ENCODE measurements at regions not wholly inside any gene's neighbourhood (a gene's known extent, or its start where the extent isn't known, plus 50 kb on each side); places are given as distances from the start of the nearest gene placed in this dataset.

DNA sequence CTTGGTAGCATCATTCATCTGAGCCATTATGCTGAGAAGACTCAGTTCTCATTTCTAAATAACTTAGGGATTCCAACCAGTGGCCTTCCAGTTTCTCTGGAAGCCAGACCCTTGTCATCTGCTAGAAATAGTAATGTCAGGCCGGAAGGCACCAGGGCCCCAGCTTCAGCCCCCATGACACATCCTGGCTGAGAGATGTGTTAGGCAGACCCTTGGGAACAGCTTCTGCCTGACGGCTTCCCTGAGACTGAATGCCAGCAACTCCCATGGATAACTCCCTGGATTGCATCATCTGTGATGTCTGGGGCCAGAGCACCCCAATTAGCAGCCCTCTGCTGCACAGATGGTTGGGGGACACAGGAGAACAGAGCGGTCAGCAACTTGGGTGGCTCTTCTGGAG is 583.5 kb upstream of the TBX3 start:
- intact Hi-C loops (cut with micrococcal nuclease): no loop called here
- H3K4me3 Mint-ChIP-seq: no peak overlapping the region
- ChIA-PET POLR2A (no interaction called here), CTCF (no interaction called here)
- no peak for ATAC-seq (ENCODE audit: low read depth)
- no peak overlapping the region for H3K27ac Mint-ChIP-seq
- TF ChIP-seq, protein P1, sequence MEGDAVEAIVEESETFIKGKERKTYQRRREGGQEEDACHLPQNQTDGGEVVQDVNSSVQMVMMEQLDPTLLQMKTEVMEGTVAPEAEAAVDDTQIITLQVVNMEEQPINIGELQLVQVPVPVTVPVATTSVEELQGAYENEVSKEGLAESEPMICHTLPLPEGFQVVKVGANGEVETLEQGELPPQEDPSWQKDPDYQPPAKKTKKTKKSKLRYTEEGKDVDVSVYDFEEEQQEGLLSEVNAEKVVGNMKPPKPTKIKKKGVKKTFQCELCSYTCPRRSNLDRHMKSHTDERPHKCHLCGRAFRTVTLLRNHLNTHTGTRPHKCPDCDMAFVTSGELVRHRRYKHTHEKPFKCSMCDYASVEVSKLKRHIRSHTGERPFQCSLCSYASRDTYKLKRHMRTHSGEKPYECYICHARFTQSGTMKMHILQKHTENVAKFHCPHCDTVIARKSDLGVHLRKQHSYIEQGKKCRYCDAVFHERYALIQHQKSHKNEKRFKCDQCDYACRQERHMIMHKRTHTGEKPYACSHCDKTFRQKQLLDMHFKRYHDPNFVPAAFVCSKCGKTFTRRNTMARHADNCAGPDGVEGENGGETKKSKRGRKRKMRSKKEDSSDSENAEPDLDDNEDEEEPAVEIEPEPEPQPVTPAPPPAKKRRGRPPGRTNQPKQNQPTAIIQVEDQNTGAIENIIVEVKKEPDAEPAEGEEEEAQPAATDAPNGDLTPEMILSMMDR (IDR thresholded peaks at IDR 0.05): no peak
- no peaks in the 10 kb centered on the region for H3K9me3 Mint-ChIP-seq
- H3K27me3 Mint-ChIP-seq: no peaks in the 10 kb centered on the region
- H3K36me3 Mint-ChIP-seq (ENCODE audit: low read depth): no peaks in the 10 kb centered on the region
- no peak for DNase-seq
- H3K4me1 Mint-ChIP-seq: no peaks in the 10 kb centered on the region

DNA sequence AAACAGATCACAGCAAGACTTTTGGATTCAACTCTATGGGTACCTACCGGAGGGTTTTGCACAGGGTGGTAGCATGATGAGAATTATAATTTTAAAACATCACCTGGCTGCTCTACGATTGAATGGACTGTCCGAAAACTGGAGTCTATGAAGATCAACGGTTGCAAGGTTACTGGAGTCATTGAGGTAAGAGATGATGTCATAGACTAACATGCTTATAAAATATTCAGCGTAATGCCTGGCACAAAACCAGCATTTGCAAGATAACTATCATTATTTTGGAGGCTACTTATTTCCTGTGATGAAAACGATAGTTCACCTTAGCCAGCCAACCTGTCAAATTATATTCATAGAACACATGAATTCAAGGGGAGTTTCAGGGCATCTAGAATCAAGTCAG is 580.6 kb upstream of the TBX3 start:
- Mint-ChIP-seq H3K4me3 (no peak overlapping the region), H3K4me1 (no peaks in the 10 kb centered on the region), H3K27ac (no peak overlapping the region), H3K9me3 (no peaks in the 10 kb centered on the region), H3K36me3 (ENCODE audit: low read depth) (no peaks in the 10 kb centered on the region), H3K27me3 (no peaks in the 10 kb centered on the region)
- DNase-seq (no peak), ATAC-seq (ENCODE audit: low read depth) (no peak)
- POLR2A ChIA-PET: no interaction called here
- CTCF ChIA-PET: no interaction called here
- TF ChIP-seq, protein P1 (IDR thresholded peaks at IDR 0.05): no peak
- intact Hi-C loops (cut with micrococcal nuclease): no loop called here

DNA sequence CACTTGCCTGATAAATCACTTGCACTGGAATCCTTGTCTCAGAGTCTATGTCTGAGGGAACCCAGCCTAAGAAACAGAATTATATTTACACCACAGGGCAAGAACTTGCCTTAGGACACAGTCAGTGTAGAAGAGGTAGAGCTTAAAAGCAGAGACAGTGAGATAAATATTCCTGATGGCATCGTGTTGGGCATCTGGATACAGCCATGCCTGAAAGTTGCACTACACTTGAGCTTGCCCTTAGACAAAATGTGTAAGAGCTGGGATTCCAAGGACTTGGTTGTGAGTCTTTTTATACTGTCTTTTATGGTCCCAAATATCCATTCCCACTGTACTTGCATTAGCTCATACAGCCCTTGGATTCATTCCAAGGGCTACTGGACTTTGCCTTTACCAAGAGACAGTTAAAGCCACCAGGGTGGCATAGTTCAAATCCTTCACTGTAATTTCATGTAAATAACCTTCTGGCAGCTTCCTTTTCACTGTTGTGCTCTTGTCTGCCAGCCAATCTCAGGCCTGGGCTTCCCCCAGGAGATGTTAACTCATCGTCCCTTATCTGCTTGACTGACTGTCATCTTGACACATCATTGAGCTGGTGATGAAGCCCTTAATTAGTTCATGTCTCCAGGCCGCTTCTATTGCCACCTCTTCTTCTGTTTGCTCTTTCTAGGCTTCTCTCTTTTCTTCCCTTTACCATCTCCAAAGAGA is 577.9 kb upstream of the TBX3 start:
- ChIA-PET CTCF (no interaction called here), POLR2A (no interaction called here)
- ATAC-seq (ENCODE audit: low read depth): no peak
- no peaks in the 10 kb centered on the region for H3K36me3 Mint-ChIP-seq (ENCODE audit: low read depth)
- intact Hi-C loops (cut with micrococcal nuclease): no loop called here
- TF ChIP-seq, protein P1 (IDR thresholded peaks at IDR 0.05): no peak
- no peak overlapping the region for H3K4me3 Mint-ChIP-seq
- no peak for DNase-seq
- H3K4me1 Mint-ChIP-seq: no peaks in the 10 kb centered on the region
- no peaks in the 10 kb centered on the region for H3K27me3 Mint-ChIP-seq
- H3K9me3 Mint-ChIP-seq: no peaks in the 10 kb centered on the region
- no peak overlapping the region for H3K27ac Mint-ChIP-seq

DNA sequence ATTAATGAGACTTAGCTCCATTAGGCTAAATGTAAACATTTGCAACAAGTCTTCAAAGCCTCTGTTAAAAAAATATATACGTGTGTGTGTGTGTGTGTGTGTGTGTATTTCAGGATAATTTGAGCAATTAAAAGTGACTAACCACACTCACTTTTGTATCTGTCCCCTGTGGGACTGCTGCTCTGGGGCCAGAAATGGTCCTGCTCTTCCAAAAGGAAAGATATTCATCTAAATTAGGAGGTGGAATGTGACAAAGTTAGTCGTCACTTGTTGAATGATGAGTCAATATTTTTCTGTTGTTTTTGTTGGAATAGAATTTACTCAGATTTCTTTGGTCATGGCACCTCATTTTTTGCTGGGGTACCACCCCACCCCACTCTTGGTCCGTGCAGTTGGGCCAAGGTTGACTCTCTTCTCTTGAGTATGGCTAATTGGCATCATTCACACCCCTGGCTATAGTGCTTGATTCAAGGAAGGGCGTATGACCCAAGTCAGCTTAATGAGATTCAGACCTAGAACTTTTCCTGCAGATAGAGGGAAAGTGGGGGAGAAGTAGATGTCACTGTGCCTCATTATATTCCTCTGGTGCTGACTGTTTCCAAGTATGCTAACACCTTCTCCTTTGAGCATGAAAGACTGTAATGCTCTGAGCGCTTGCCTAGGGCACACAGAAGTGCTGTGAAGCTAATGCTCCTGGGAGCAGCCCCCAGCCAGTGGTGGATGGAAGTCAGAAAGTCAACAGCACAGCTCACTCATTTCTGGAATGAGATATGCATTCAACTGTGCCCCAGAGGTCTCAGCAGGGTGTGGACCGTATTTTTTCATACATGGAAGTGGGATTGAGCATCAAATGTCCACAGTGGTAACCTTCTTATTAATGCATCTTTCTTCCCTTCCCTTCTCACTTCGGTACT is 577.0 kb upstream of the TBX3 start:
- no peak overlapping the region for H3K27ac Mint-ChIP-seq
- H3K9me3 Mint-ChIP-seq: no peaks in the 10 kb centered on the region
- DNase-seq (no peak), ATAC-seq (ENCODE audit: low read depth) (no peak)
- H3K36me3 Mint-ChIP-seq (ENCODE audit: low read depth): no peaks in the 10 kb centered on the region
- ChIA-PET POLR2A (no interaction called here), CTCF (no interaction called here)
- H3K27me3 Mint-ChIP-seq: no peaks in the 10 kb centered on the region
- TF ChIP-seq, protein P1 (IDR thresholded peaks at IDR 0.05): no peak
- H3K4me1 Mint-ChIP-seq: no peaks in the 10 kb centered on the region
- no peak overlapping the region for H3K4me3 Mint-ChIP-seq
- intact Hi-C loops (cut with micrococcal nuclease): no loop called here

DNA sequence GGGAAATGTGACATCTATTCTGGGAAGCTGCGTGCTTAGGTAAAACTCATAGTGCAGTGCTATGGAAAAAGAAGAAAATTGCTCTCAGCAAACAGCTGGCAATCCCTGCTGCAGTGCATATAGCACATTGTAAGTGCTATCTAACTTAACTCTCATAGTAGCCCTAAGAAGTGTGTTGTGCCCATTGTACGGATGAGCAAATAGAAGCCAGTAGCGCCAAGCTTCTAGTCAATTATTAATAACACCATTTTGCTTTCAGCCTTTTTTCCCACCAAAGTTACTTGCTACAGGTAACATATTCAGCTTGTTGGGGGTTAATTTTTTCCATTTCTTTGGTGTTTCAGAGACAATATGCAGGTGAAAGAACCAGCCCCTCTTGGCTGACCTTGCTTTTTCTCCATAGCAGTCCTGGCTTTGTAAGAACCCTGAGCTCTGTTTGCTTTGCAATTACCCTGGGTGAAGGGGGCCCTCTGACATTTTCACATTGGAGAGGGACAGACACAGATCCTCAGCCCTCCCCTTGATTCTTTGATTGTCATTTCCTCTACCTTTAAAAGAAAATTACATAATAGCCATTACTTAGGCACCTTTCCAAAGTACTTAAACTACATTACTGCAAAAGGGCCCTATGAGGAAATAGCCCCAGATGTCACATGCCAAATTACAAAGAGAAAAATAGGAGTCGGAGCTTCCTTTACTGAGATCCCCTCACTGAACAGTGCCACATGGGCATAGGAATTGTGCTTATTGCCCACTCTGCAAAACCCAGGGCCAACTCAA is 576.2 kb upstream of the TBX3 start:
- DNase-seq: no peak
- H3K27me3 Mint-ChIP-seq: no peaks in the 10 kb centered on the region
- intact Hi-C loops (cut with micrococcal nuclease): no loop called here
- no peaks in the 10 kb centered on the region for H3K36me3 Mint-ChIP-seq (ENCODE audit: low read depth)
- TF ChIP-seq, protein P1 (IDR thresholded peaks at IDR 0.05): no peak
- H3K4me1 Mint-ChIP-seq: no peaks in the 10 kb centered on the region
- POLR2A ChIA-PET: no interaction called here
- H3K27ac Mint-ChIP-seq: no peak overlapping the region
- no peaks in the 10 kb centered on the region for H3K9me3 Mint-ChIP-seq
- CTCF ChIA-PET: no interaction called here
- H3K4me3 Mint-ChIP-seq: no peak overlapping the region
- ATAC-seq (ENCODE audit: low read depth): no peak

Data from activated B cell treated with CpG ODN at 0.5 μM for 24 hours (primary cell).